DND-41 (cell line): ENCODE measurements at regions not wholly inside any gene's neighbourhood (a gene's known extent, or its start where the extent isn't known, plus 50 kb on each side); places are given as distances from the start of the nearest gene placed in this dataset.

Experiments used
- EZH2 ChIP-seq: IDR thresholded peaks from 3 replicates; pipeline ENCODE4 v1.6.1; 2012; ENCODE audit warnings: borderline replicate concordance, low read depth, mild to moderate bottlenecking, moderate library complexity, low read length, inconsistent platforms; ENCODE audit not compliant: severe bottlenecking
- TF ChIP-seq, protein P1 (sequence below): IDR thresholded peaks from 2 replicates; pipeline ENCODE4 v1.5.1; 2012; ENCODE audit warnings: borderline replicate concordance, low read length, moderate library complexity, mild to moderate bottlenecking; ENCODE audit not compliant: poor library complexity, severe bottlenecking; ENCODE audit errors: extremely low read depth

GRCh38 chr20:10857352-10858070, 183.7 kb upstream of the JAG1 start:
- TF ChIP-seq, protein P1, sequence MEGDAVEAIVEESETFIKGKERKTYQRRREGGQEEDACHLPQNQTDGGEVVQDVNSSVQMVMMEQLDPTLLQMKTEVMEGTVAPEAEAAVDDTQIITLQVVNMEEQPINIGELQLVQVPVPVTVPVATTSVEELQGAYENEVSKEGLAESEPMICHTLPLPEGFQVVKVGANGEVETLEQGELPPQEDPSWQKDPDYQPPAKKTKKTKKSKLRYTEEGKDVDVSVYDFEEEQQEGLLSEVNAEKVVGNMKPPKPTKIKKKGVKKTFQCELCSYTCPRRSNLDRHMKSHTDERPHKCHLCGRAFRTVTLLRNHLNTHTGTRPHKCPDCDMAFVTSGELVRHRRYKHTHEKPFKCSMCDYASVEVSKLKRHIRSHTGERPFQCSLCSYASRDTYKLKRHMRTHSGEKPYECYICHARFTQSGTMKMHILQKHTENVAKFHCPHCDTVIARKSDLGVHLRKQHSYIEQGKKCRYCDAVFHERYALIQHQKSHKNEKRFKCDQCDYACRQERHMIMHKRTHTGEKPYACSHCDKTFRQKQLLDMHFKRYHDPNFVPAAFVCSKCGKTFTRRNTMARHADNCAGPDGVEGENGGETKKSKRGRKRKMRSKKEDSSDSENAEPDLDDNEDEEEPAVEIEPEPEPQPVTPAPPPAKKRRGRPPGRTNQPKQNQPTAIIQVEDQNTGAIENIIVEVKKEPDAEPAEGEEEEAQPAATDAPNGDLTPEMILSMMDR = no peak
- no peak for TF ChIP-seq EZH2
